Keratinocyte (primary cell): ENCODE measurements at regions not wholly inside any gene's neighbourhood (a gene's known extent, or its start where the extent isn't known, plus 50 kb on each side); places are given as distances from the start of the nearest gene placed in this dataset.

ENCODE experiments used
- DNase-seq: peaks from one replicate; pipeline ENCODE4 v3.0.0-alpha.2; 2011; ENCODE audit warnings: low read depth, missing footprints, low spot score
- FAIRE-seq: peaks from 2 replicates; lab custom pipeline; 2011; peaks lifted over from hg19 to GRCh38; lab: Jason Lieb, UNC
- H2AFZ ChIP-seq: 2 replicates; pipeline ENCODE4 v1.6.0; 2012; ENCODE audit warnings: low read length, control low read depth, inconsistent platforms; ENCODE audit not compliant: control insufficient read depth
- H3K27ac ChIP-seq: 2 replicates; pipeline ENCODE4 v1.5.1; 2011; ENCODE audit warnings: low read length; ENCODE audit not compliant: control insufficient read depth, insufficient read depth
- H3K27me3 ChIP-seq: 3 replicates; pipeline ENCODE4 v1.6.0; 2011; ENCODE audit warnings: low read length; ENCODE audit not compliant: control insufficient read depth, insufficient read depth; ENCODE audit errors: extremely low read depth
- H3K36me3 ChIP-seq, 2 experiments: 2 replicates in 1 of 2; 3 replicates in 1 of 2; pipeline ENCODE4 v1.5.1; 2011; ENCODE audit warnings: low read length in 2 of 2, mild to moderate bottlenecking in 1 of 2; ENCODE audit not compliant: control insufficient read depth in 2 of 2, insufficient read depth in 2 of 2; ENCODE audit errors: extremely low read depth in 1 of 2
- H3K4me1 ChIP-seq: 3 replicates; pipeline ENCODE4 v1.5.1; 2011; ENCODE audit warnings: low read length; ENCODE audit not compliant: control insufficient read depth, insufficient read depth; ENCODE audit errors: extremely low read depth
- H3K4me2 ChIP-seq: 3 replicates; pipeline ENCODE4 v1.6.0; 2011; ENCODE audit warnings: low read depth, low read length; ENCODE audit not compliant: control insufficient read depth, insufficient read depth; ENCODE audit errors: extremely low read depth
- H3K4me3 ChIP-seq, 3 experiments: fragments of 200-600 bp in 1 of 3; sonication (generic) in 1 of 3; 2 replicates in 2 of 3; 3 replicates in 1 of 3; pipeline ENCODE4 v1.5.1; 2011 to 2016; ENCODE audit warnings: low read length in 3 of 3, mild to moderate bottlenecking in 3 of 3, control low read depth in 2 of 3, inconsistent platforms in 1 of 3, low read depth in 1 of 3, mixed read lengths in 1 of 3, mixed run types in 1 of 3, moderate library complexity in 1 of 3; ENCODE audit not compliant: control insufficient read depth in 2 of 3, insufficient read depth in 2 of 3; ENCODE audit errors: extremely low read depth in 1 of 3
- H3K79me2 ChIP-seq: 2 replicates; pipeline ENCODE4 v1.6.0; 2012; ENCODE audit warnings: low read length; ENCODE audit not compliant: control insufficient read depth, insufficient read depth
- H3K9ac ChIP-seq: 3 replicates; pipeline ENCODE4 v1.6.0; 2011; ENCODE audit warnings: low read length; ENCODE audit not compliant: control insufficient read depth, insufficient read depth; ENCODE audit errors: extremely low read depth
- H3K9me1 ChIP-seq: 3 replicates; pipeline ENCODE4 v1.6.0; 2011; ENCODE audit warnings: low read length; ENCODE audit not compliant: control insufficient read depth, insufficient read depth; ENCODE audit errors: extremely low read depth
- H3K9me3 ChIP-seq: 2 replicates; pipeline ENCODE4 v1.5.1; 2012; ENCODE audit warnings: low read depth, low read length; ENCODE audit not compliant: control insufficient read depth
- H4K20me1 ChIP-seq: 3 replicates; pipeline ENCODE4 v1.6.0; 2011; ENCODE audit warnings: low read length; ENCODE audit not compliant: control insufficient read depth, insufficient read depth; ENCODE audit errors: extremely low read depth
- EZH2 ChIP-seq: IDR thresholded peaks from one replicate; pipeline ENCODE4 v1.6.1; 2012; ENCODE audit warnings: inconsistent platforms, mild to moderate bottlenecking, low read length, moderate library complexity
- dilution Hi-C: fragments of 300-500 bp; cut with MboI; formaldehyde crosslinking; loops from one replicate; pipeline ENCODE4 v1.7.0; 2020; ENCODE audit warnings: low sequenced_read_pairs; ENCODE audit not compliant: extremely low pct_ligation_motif_present
- TF ChIP-seq, protein P1 (sequence below), 3 experiments: IDR thresholded peaks in 1 of 3; conservative IDR thresholded peaks in 1 of 3; optimal IDR thresholded peaks in 1 of 3; 2 replicates in 2 of 3; 3 replicates in 1 of 3; pipeline versions ENCODE3 to v1.5.1; 2011; ENCODE audit warnings: low read length in 3 of 3, mild to moderate bottlenecking in 3 of 3, moderate library complexity in 2 of 3, control low read depth in 1 of 3, inconsistent platforms in 1 of 3; ENCODE audit not compliant: insufficient read depth in 2 of 3; ENCODE audit errors: extremely low read depth in 1 of 3

DNA sequence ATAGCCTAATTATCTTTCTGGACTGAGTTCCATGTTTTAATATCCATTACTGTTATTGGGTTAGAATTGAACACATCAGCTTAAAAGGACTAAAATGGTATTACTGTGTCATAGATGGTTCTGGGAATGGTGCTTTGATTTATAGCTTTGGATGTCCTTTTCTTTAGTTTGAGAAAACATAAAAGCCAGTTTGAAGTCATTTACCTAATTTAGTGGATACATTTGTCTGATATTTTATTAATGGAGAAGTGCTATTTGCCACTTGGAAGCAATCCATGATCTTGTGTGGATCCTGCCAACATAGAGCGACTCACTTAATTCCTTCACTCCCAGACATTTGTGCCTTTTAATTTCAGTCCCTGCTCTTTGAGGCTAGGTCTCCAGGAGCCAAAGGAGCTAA is 212.4 kb upstream of the PACRGL start:
- H3K27ac ChIP-seq = no peak overlapping the region
- peaks cover 3% of the 10 kb centered on the region for H3K4me1 ChIP-seq
- H3K36me3 ChIP-seq = peaks cover 0 to 3% of the 10 kb centered on the region in 2 experiments
- FAIRE-seq = no peak
- no peak overlapping the region for H3K9ac ChIP-seq
- no peaks in the 10 kb centered on the region for H3K79me2 ChIP-seq
- no peak overlapping the region for H2AFZ ChIP-seq
- H3K9me3 ChIP-seq = no peaks in the 10 kb centered on the region
- no peak for DNase-seq
- no peak overlapping the region for H3K4me2 ChIP-seq
- dilution Hi-C loops = no loop called here
- H3K9me1 ChIP-seq = no peaks in the 10 kb centered on the region
- H4K20me1 ChIP-seq = no peaks in the 10 kb centered on the region
- H3K4me3 ChIP-seq = no peak overlapping the region
- TF ChIP-seq EZH2 = no peak
- TF ChIP-seq, protein P1, sequence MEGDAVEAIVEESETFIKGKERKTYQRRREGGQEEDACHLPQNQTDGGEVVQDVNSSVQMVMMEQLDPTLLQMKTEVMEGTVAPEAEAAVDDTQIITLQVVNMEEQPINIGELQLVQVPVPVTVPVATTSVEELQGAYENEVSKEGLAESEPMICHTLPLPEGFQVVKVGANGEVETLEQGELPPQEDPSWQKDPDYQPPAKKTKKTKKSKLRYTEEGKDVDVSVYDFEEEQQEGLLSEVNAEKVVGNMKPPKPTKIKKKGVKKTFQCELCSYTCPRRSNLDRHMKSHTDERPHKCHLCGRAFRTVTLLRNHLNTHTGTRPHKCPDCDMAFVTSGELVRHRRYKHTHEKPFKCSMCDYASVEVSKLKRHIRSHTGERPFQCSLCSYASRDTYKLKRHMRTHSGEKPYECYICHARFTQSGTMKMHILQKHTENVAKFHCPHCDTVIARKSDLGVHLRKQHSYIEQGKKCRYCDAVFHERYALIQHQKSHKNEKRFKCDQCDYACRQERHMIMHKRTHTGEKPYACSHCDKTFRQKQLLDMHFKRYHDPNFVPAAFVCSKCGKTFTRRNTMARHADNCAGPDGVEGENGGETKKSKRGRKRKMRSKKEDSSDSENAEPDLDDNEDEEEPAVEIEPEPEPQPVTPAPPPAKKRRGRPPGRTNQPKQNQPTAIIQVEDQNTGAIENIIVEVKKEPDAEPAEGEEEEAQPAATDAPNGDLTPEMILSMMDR (optimal IDR thresholded peaks at IDR 0.05 in 1 of 3, IDR thresholded peaks at IDR 0.05 in 1 of 3, conservative IDR thresholded peaks at IDR 0.05 in 1 of 3; ENCODE audit: extremely low read depth in 1 of 3, insufficient read depth in 2 of 3, low read length in 3 of 3) = no peak
- no peaks in the 10 kb centered on the region for H3K27me3 ChIP-seq

DNA sequence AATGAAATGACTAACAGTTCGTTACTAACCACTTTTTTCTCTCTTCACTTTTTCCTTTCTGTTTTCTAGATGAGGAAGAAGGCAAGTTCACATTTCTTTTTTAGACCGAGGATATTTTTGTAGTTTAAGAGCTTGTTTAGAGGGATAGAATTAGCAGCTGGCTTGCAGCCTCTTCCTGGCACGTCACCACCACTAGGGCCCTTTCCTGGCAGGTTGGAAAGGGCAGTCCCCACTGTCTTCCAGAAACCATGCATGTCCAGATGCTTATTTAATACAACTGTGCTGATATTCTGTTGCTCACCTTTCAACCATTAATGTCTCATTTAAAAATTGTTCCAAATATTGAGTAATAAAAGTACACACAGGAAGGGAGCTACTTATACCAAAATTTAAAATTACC is 209.5 kb upstream of the PACRGL start:
- Histone ChIP-seq H3K36me3 (peaks cover 0 to 3% of the 10 kb centered on the region in 2 experiments), H3K79me2 (no peaks in the 10 kb centered on the region), H3K4me2 (no peak overlapping the region), H3K4me3 (no peak overlapping the region), H4K20me1 (no peaks in the 10 kb centered on the region), H3K27ac (no peak overlapping the region), H3K9me1 (no peaks in the 10 kb centered on the region), H3K9me3 (no peaks in the 10 kb centered on the region), H2AFZ (no peak overlapping the region), H3K9ac (no peak overlapping the region), H3K27me3 (no peaks in the 10 kb centered on the region), H3K4me1 (peaks cover 3% of the 10 kb centered on the region)
- FAIRE-seq (no peak), DNase-seq (no peak)
- TF ChIP-seq EZH2 = no peak
- TF ChIP-seq, protein P1 (optimal IDR thresholded peaks at IDR 0.05 in 1 of 3, IDR thresholded peaks at IDR 0.05 in 1 of 3, conservative IDR thresholded peaks at IDR 0.05 in 1 of 3; ENCODE audit: extremely low read depth in 1 of 3, insufficient read depth in 2 of 3, low read length in 3 of 3) = no peak
- dilution Hi-C loops = no loop called here
